IgD-negative memory B cell (primary cell): ENCODE measurements at regions not wholly inside any gene's neighbourhood (a gene's known extent, or its start where the extent isn't known, plus 50 kb on each side); places are given as distances from the start of the nearest gene placed in this dataset.
"Not testable (repeated sequence)": the region's sequence is repeated elsewhere in the genome, so short reads cannot be mapped to it uniquely, and the experiment has no call there.

Experiments used
- H3K27ac Mint-ChIP-seq, 3 donors: one replicate each; pipeline ENCODE4 v1.8.0; 2020 to 2022; ENCODE audit warnings: mild to moderate bottlenecking in 3 of 3, mixed read lengths in 3 of 3, moderate library complexity in 1 of 3
- H3K27me3 Mint-ChIP-seq: one replicate; pipeline ENCODE4 v1.8.0; 2021; ENCODE audit warnings: mixed read lengths
- H3K36me3 Mint-ChIP-seq: one replicate; pipeline ENCODE4 v1.8.0; 2020; ENCODE audit warnings: mild to moderate bottlenecking, mixed read lengths
- H3K4me1 Mint-ChIP-seq, 3 donors: one replicate each; pipeline ENCODE4 v1.8.0; 2020 to 2022; ENCODE audit warnings: mixed read lengths in 3 of 3, mild to moderate bottlenecking in 1 of 3
- H3K4me3 Mint-ChIP-seq, 4 donors: one replicate each; pipeline ENCODE4 v1.8.0; 2020 to 2022; ENCODE audit warnings: mild to moderate bottlenecking in 4 of 4, mixed read lengths in 4 of 4, moderate library complexity in 3 of 4
- H3K9me3 Mint-ChIP-seq, 3 donors: one replicate each; pipeline ENCODE4 v1.8.0; 2020 to 2021; ENCODE audit warnings: mixed read lengths in 3 of 3, mild to moderate bottlenecking in 1 of 3

DNA sequence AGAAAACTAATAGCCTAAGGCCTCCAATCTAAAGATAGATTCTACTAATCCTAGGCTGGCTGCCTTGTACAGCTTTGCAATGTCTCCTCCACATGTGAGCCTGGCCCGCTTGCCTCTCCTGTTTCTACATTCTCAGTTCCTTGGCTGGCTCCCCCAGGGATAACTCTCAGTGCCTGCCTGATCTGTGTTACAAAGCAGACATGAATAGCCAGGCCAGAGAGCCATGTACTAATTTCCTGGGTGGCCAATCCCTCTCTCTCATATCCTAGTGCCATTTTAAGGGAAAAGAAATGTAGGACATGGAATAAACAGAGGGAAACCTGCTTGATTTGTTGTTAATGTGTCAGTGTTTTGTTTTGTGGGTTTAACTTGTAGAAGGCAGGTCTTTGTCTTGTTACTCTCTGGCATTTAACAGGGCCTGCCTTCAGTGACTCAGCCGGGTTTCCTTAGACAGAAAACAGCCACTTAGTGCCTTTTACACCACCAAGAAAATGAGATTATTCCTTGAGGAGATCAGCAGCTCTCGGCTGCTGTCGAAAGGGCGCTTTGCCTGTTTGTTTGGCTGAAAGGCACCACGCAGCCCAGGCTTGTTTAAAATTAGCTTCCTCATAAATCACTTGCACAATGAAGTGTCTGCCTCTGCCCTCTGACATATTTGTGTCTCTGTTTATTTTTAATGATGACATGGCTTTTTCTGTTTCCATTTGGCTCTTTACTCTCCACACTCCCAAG, 702.7 kb downstream of the MAFB start:
- Mint-ChIP-seq H3K4me1 (no peaks in the 10 kb centered on the region), H3K27me3 (no peaks in the 10 kb centered on the region), H3K36me3 (no peaks in the 10 kb centered on the region), H3K4me3 (no peak overlapping the region), H3K27ac (no peak overlapping the region), H3K9me3 (peaks cover 3 to 9% (median 5%) of the 10 kb centered on the region in 3 donors)

GRCh38 chr20:39985271-39985827, 703.7 kb downstream of the MAFB start:
- Mint-ChIP-seq H3K4me1 (no peaks in the 10 kb centered on the region), H3K27me3 (no peaks in the 10 kb centered on the region), H3K4me3 (no peak overlapping the region), H3K27ac (no peak overlapping the region), H3K36me3 (no peaks in the 10 kb centered on the region), H3K9me3 (peaks cover 0 to 4% (median under 1%) of the 10 kb centered on the region in 3 donors)

DNA sequence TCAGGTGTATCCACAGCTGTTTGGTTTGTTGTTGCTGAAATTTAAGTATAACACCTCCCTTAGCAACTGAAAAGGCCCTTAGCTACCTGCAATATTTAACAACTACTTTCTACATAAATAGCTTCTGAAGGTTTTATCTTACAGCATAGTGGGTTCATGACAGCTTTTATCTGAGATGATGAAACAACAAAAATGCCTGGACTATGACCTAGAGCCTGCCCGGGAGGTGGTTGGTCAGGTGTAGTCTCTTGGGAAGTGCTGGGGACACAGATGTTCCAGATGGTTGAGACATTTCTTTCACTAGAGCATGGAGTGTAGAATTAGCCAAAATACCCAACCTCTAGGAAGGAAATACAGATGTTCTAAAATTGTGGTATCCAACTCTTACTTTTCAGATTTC, 705.4 kb downstream of the MAFB start:
- Mint-ChIP-seq H3K4me1 (no peaks in the 10 kb centered on the region), H3K4me3 (no peak overlapping the region), H3K36me3 (no peaks in the 10 kb centered on the region), H3K27ac (no peak overlapping the region), H3K9me3 (peaks cover 0 to 4% (median 0%) of the 10 kb centered on the region in 3 donors), H3K27me3 (no peaks in the 10 kb centered on the region)

GRCh38 chr20:39983183-39983582, 705.9 kb downstream of the MAFB start:
- Mint-ChIP-seq H3K4me3 (no peak overlapping the region), H3K27ac (no peak overlapping the region), H3K36me3 (no peaks in the 10 kb centered on the region), H3K27me3 (no peaks in the 10 kb centered on the region), H3K9me3 (peaks cover 0 to 4% (median 0%) of the 10 kb centered on the region in 3 donors), H3K4me1 (no peaks in the 10 kb centered on the region)

GRCh38 chr20:39974966-39975501, 714.0 kb downstream of the MAFB start:
- Mint-ChIP-seq H3K9me3 (peaks cover 0 to 20% (median 0%) of the 10 kb centered on the region in 3 donors), H3K27me3 (peaks cover 4% of the 10 kb centered on the region), H3K27ac (no peak overlapping the region), H3K4me3 (no peak overlapping the region), H3K36me3 (no peaks in the 10 kb centered on the region), H3K4me1 (no peaks in the 10 kb centered on the region)

GRCh38 chr20:39968495-39968894, 720.5 kb downstream of the MAFB start:
- Mint-ChIP-seq H3K9me3 (peaks cover 0 to 12% (median 5%) of the 10 kb centered on the region in 3 donors), H3K36me3 (no peaks in the 10 kb centered on the region), H3K4me3 (no peak overlapping the region), H3K4me1 (no peaks in the 10 kb centered on the region), H3K27me3 (no peaks in the 10 kb centered on the region), H3K27ac (no peak overlapping the region)

GRCh38 chr20:39967806-39968205, 721.2 kb downstream of the MAFB start:
- Mint-ChIP-seq H3K27ac (no peak overlapping the region), H3K27me3 (no peaks in the 10 kb centered on the region), H3K4me3 (no peak overlapping the region), H3K4me1 (no peaks in the 10 kb centered on the region), H3K9me3 (peaks cover 0 to 7% (median 5%) of the 10 kb centered on the region in 3 donors), H3K36me3 (no peaks in the 10 kb centered on the region)

- Mint-ChIP-seq H3K27ac (no peak overlapping the region), H3K4me3 (no peak overlapping the region), H3K36me3 (no peaks in the 10 kb centered on the region), H3K4me1 (no peaks in the 10 kb centered on the region), H3K27me3 (no peaks in the 10 kb centered on the region), H3K9me3 (no peaks in the 10 kb centered on the region)
These were observed 727.3 kb downstream of the MAFB start for GRCh38 chr20:39961637-39962244.

GRCh38 chr20:39960522-39961428, 728.3 kb downstream of the MAFB start:
- Mint-ChIP-seq H3K27me3 (no peaks in the 10 kb centered on the region), H3K4me1 (no peaks in the 10 kb centered on the region), H3K27ac (no peak overlapping the region), H3K36me3 (no peaks in the 10 kb centered on the region), H3K4me3 (no peak overlapping the region), H3K9me3 (no peaks in the 10 kb centered on the region)

GRCh38 chr20:39957911-39958310, 731.1 kb downstream of the MAFB start:
- H3K4me3 Mint-ChIP-seq, H3K36me3 Mint-ChIP-seq, H3K27me3 Mint-ChIP-seq, H3K4me1 Mint-ChIP-seq, H3K9me3 Mint-ChIP-seq, H3K27ac Mint-ChIP-seq: not testable (repeated sequence)

DNA sequence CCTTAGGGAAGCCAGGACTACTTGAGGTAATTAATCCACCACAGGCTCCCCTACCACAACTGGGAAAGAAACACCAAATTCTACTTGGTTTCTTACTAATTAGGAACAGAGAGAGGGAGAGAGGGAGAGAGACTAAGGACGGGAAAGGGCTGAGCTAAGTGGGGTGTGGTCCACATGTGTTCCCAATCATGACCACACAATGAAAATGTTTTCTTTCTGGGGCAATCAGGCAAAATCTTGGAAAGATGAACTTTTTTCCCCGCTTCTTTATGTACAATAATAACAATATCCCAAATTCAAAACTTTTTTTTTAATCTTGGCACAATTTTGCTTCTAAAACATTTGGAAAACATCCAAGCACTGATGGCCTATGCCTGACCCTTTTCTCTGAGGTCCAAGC, 734.4 kb downstream of the MAFB start:
- H3K4me1 Mint-ChIP-seq: no peaks in the 10 kb centered on the region
- no peaks in the 10 kb centered on the region for H3K36me3 Mint-ChIP-seq
- no peak overlapping the region for H3K27ac Mint-ChIP-seq
- no peak overlapping the region for H3K4me3 Mint-ChIP-seq
- no peaks in the 10 kb centered on the region for H3K9me3 Mint-ChIP-seq
- H3K27me3 Mint-ChIP-seq: peaks cover 4% of the 10 kb centered on the region

GRCh38 chr20:39946931-39947330, 742.1 kb downstream of the MAFB start:
- no peaks in the 10 kb centered on the region for H3K36me3 Mint-ChIP-seq
- no peak overlapping the region for H3K4me3 Mint-ChIP-seq
- no peak overlapping the region for H3K27ac Mint-ChIP-seq
- no peaks in the 10 kb centered on the region for H3K4me1 Mint-ChIP-seq
- H3K27me3 Mint-ChIP-seq: peaks cover 4% of the 10 kb centered on the region
- H3K9me3 Mint-ChIP-seq: peaks cover 0 to 1% (median 0%) of the 10 kb centered on the region in 3 donors

GRCh38 chr20:39946053-39946810, 742.8 kb downstream of the MAFB start:
- Mint-ChIP-seq H3K9me3 (peaks cover 0 to 1% (median 0%) of the 10 kb centered on the region in 3 donors), H3K36me3 (no peaks in the 10 kb centered on the region), H3K27ac (no peak overlapping the region), H3K4me3 (no peak overlapping the region), H3K27me3 (peaks cover 3% of the 10 kb centered on the region), H3K4me1 (no peaks in the 10 kb centered on the region)

DNA sequence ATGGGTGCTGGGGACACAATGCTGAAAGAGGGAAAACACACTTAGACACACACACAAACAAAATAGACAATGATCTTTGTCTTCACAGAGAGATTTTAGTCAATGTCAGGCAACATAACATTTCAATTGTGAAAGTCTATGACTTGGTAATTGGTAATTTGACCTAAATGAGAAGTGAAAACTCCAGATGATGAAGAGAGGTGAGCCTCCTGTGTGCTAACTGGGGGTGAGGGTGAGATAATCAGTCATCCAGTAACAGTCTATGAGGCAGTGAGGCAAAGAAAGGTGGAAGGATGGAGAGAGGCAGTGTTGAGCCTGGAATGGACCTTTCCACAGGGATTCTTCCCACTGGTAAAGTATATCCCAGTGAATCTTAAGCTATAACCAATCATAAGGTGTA, 744.2 kb downstream of the MAFB start:
- no peaks in the 10 kb centered on the region for H3K4me1 Mint-ChIP-seq
- H3K27me3 Mint-ChIP-seq: peaks cover 3% of the 10 kb centered on the region
- peaks cover 0 to 1% (median 0%) of the 10 kb centered on the region in 3 donors for H3K9me3 Mint-ChIP-seq
- H3K36me3 Mint-ChIP-seq: no peaks in the 10 kb centered on the region
- no peak overlapping the region for H3K4me3 Mint-ChIP-seq
- no peak overlapping the region for H3K27ac Mint-ChIP-seq
